GM19035 (cell line): ENCODE measurements at regions not wholly inside any gene's neighbourhood (a gene's known extent, or its start where the extent isn't known, plus 50 kb on each side); places are given as distances from the start of the nearest gene placed in this dataset.
"Not testable (repeated sequence)": the region's sequence is repeated elsewhere in the genome, so short reads cannot be mapped to it uniquely, and the experiment has no call there.

Source experiments
- ATAC-seq: cut with Tn5 transposase; IDR thresholded peaks from one replicate; pipeline ENCODE4 v1.9.1; 2021; ENCODE audit not compliant: unreplicated experiment

DNA sequence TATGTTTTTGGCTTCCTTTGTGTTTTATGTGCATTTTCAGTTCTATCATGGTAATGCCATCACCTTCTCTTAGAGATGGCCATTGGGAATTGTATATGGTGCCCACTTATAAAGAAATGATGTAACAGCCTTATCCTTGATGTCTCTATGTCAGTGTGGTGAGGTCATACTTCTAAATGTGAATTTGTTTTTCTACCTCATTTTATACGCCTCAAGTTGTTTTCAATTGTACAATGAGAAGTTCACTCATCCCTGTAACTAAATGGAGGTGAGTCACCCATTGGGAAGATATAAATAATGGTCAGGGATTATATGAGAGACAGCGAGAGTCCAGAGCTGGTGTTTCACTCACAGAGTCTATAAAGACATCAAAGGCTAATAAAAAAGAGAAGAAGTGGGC lies 402.4 kb downstream of the AGTPBP1 start:
- ATAC-seq: no peak

DNA sequence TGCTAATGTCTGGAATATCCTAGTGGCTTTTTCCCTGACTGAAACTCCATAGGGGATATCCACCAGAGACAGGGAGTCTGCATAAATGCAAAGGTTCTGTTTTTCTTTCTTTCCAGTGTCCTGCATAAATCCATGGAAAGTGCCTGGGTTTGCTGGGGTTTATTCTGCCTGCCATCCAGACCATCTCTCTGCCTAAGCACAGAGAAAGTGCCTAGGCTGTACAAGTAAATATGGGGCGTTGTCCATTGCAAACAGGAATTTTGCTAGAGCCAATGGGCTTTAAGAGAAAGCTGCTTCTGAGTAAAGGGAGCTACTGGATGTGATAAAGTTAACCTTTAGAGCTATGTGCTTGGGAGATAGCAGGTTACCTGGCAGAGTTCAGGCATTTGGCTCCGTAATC lies 407.5 kb downstream of the AGTPBP1 start:
- no peak for ATAC-seq

DNA sequence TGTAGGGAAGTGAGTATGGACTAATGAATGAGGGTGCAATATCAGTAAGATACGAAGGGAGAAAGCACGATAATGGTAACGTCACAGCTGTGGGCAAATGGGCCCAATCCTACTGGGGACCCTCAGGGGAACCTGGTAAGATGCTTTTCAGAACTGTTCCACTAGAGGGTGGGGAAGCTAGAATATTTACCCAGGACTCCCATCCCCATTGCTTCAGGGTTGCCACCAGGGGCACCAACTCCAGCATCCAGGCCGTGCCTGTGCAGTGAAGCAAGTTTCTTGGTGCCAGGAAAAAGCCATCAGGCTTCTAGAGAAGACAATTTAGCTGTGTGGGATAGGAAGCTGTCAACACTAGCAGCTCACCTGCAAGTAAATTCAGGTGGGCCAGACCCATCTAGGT lies 409.3 kb downstream of the AGTPBP1 start:
- ATAC-seq: no peak

DNA sequence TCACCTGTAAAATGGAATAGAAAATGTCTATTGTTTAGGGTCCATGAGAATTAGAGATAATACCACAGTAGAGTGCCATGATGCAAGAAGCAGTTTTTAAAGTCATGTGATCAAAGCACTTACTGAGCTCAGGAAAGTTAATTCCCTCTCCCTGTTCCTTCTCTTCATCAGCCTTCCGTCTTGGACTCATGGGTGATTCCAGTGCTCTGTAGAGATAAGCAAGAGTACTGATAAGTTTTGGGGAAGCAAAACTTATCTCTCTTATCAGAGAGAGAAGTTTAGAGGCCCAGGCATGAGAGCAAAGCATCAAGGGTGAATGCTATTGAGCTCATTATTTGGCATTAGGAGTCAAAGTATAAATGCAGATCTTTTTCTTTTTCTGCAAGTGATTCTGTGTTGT lies 410.1 kb downstream of the AGTPBP1 start:
- no peak for ATAC-seq

DNA sequence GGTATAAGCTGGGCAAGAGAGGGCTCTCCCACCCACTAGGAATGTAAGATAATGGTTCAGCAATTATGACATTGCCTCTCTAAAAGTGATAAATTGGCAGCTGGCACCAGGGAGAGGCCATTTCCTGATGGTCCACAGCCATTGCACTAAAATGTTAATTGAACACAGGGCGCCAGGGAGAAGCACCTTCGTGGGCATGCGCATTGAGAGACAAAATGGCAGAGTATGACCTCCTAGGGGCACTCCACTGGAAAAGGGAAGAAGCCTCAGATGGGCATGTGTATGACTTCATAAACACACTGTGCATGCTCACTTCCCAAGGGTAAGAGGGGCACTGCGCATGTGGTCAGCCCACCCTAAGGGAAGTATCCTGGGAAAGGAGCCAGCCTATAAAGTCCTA lies 419.2 kb downstream of the AGTPBP1 start:
- ATAC-seq: no peak

DNA sequence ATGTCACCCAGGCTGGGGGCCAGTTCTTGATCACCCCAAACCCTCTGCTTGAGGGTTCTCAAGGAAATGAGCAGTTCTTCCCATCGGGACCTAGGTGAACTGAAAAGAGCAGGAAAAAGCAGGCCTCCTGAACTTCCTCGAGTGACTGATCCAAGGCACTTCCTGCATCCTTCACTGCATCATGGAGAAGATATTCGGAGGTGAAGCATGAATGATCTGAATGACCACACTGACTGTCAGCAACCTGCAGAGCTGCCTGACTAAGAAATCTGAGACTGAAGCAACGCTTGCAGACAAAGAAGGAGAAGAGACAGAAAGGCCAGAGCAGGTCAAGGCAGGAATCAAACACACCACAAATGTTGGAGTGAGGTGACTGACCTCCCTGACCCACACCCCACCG lies 420.2 kb downstream of the AGTPBP1 start:
- no peak for ATAC-seq

DNA sequence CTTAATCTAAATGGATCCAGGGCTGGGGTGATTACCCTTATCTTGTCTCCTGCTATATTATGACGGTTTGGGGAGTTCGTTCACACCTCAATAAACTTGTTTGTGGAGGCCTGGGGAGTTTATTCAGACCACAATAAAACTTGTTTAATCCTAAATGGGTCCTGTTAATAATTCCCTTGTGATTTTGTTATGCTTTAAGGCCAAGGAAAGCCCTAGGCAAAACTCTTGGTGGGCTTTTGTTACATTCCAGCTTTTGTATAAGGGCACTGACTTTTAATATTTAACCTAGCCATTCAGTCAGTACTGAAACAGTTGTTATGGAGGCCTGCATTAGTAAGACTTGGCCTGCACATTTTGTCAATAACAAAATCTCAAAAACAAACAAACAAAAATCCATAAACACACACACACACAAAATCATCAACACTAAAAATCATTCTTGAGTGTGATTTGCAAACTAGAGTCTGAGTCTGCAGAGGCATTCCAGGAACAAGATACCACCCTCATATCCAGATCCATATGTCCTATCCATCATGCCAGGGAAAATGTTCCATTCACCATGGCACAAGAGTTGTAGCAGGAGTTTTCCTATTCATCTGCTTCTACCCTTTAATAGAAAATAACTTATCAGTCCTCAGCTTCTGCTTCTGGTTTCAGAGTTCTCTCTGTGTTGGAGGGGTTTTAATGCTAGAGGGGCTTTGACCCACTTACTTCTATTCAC lies 421.7 kb downstream of the AGTPBP1 start:
- no peak for ATAC-seq

DNA sequence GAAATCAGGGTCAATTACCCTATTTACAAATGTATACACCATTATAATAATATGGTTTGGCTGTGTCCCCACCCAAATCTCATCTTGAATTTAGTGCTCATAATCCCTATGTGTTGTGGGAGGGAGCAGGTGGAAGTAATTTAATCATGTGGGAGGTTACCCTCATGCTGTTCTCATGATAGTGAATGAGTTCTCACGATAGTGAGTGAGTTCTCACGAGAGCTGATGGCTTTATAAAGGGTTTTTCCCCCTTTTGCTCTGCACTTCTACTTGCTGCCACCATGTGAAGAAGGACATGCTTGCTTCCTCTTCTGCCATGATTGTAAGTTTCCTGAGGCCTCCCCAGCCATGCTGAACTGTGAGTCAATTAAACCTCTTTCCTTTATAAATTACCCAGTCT lies 426.2 kb downstream of the AGTPBP1 start:
- not testable (repeated sequence) for ATAC-seq

DNA sequence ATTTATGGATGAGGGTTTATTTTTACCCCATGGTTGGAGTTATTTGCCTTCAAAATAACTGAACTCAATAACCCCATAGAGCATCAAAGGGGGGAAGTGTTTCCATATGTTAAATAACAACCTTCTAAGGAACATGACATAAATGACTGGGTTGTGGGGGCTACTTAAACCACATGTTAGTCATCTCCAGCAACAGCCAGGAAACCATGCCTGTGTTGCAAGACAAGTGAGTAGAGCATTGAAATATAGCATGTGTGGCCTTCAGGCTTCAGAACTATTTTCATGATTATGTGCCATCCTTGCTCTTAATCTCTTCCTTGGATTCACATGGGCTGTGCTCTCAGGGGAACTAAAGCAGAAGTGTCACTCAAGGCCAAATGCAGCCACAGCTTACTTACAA lies 431.2 kb downstream of the AGTPBP1 start:
- no peak for ATAC-seq

DNA sequence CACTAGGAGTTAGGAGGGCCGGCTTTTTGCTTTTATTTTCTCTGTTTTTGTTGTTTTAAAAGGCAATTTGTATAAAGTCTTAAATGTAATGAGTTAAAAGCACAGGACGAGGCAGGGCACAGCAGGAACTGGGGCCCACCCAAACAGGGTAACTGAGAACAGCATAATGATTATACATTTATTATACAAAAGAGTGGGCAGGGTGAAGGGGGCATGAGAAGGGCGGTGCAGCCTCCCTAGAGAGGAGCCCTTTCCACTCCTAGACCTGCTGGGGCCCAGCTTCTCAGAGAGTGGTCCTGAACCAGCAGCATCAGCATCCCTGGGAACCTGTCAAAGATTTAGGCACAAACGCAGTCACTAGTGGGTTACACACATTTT lies 438.0 kb downstream of the AGTPBP1 start:
- no peak for ATAC-seq

DNA sequence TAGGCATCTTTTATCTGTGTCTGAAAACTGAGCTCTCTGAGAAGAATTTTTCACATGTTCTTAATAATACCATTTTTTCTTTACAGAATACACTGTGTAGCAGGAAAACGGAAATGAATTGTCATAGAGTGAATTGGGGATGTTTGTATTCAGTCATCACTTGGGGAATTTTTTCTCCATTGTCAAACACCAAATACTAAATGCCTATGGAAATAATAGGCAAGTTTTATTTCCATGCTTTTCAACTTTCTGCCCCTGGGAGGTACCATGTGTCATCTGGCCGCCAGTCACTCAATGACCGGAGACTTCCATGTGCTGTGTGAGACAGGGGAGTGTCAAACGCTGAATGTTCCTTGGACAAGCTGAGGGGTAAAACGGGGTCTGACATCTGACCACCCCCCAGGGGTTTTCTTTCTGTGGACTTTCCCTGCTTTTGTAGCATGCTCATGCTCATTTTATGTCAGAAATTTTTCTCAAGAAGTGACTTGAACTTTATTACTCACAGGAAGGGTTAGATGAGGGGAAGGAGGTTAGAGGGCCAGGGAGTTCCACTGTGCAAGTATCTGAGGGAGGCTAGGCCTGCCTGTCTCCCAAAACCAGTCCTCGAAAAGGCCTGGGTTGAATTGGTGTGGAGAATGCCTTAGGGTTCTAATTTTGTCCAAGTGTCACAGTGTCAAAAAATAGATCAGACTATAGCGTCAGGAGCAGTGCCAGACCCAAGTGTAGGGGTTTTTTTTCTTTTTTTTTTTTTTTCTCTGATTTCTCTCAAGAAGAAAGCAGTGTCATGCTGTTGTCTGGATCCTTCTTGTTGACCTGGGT lies 438.6 kb downstream of the AGTPBP1 start:
- no peak for ATAC-seq

DNA sequence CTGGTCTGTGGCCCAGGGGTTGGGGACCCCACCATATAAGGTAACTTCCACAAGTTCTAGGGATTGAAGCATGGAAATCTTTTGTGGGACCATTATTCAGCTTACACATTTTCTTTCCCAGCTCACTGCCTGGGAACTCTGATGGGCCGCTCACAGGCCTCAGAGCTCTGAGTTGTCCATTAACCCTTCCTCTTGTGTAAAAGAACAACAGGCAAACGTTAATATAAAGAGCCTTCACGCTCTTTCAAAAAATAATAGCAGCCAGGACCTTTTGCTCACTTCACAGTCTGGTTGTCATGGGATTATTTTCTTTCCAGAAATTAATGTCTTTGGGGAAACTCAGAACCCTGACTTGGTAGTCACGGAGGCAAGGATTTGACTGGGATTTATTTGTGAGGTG lies 443.3 kb downstream of the AGTPBP1 start:
- no peak for ATAC-seq

DNA sequence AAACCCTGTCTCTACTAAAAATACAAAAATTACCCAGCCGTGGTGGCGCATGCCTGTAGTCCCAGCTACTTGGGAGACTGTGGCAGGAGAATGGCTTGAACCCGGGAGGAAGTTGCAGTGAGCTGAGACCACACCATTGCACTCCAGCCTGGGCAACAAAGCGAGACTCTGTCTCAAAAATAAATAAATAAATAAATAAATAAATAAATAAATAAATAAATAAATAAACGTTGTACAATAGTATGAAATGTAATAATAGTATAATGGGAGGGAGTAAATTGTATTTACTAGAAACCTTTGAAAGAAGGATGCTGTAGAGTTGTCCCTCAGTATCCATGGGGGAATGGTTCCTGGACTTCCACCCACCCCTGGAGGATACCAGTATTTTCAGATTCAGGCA lies 446.5 kb downstream of the AGTPBP1 start:
- ATAC-seq: not testable (repeated sequence)

DNA sequence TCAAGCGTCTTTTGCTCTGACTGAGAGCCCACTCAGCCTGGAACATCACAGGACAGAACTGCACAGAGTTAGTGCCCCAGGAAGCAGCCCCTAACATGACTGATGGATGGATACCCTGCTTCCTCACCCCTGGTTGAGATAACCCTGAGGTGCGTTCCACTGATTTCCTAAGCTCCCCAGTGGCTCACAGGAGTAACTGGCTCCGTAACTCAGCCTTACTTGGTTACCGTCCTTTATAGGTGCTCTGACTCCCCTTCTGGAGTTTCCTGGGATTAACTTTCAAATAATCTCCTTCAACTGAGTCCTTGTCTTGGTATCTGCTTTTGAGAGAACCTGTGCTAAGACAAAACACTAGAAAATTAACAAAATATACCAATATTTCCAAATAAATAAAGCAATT lies 449.5 kb downstream of the AGTPBP1 start:
- no peak for ATAC-seq

DNA sequence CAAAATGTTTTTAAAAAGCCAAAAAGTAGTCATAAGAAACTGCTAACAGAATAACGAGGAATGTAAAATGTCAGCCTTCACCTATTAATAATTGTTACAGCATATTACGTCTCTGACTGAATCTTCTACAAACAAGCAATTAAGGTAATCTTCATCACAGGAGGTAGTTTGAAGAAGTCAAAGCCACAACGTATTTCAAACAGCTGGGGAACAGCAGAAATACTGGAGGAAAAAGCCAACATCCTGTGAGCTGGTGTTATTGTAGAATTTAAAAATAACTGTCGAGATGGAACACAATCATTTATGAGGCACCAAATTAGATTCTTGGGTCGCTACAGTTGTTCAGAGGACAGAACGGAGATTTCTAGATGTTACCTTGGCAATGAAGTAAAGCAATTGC lies 450.5 kb downstream of the AGTPBP1 start:
- no peak for ATAC-seq

DNA sequence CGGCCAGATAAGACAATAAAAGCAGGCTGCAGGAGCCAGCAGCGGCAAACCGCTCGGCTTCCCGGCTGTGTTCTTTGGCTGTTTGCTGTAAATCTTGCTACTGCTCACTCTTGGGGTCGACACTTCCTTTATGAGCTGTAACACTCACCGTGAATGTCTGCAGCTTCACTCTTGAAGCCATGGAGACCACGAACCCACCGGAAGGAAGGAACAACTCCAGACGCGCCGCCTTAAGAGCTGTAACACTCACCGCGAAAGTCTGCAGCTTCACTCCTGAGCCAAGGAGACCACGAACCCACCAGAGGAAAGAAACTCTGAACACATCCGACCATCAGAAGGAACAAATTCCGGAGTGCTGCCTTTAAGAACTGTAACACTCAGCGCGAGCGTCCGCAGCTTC lies 451.7 kb downstream of the AGTPBP1 start:
- ATAC-seq: no peak

DNA sequence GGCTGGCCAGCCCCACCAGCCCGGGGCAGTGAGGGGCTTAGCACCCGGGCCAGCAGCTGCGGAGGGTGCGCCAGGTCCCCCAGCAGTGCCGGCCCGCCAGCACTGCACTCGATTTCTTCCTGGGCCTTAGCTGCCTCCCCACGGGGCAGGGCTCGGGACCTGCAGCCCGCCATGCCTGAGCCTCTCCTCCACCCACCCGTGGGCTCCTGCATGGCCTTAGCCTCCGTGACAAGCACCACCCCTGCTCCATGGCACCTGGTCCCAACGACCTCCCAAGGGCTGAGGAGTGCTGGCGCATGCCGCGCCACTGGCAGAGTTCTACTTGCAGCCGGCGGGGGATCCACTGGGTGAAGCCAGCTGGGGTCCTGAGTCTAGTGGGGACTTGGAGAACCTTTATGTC lies 452.6 kb downstream of the AGTPBP1 start:
- no peak for ATAC-seq

DNA sequence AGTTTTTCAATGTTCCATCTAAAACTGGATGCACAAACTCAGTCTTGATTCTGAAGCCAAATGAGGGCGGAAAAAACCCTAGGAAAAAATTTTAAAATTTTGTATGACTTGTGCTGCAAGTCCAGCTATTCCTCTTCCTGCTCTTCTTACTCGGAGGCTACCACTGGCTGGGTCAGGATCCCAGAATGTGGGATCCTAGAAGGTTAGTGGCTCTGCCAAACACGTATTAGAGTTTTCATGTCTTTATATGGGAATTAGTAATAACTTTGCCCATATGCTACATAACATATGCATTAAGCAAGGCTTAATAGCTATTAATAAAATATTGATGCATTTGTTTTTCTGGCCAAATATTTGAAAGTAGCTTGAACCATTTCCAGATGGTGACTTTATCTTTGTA lies 458.3 kb downstream of the AGTPBP1 start:
- ATAC-seq: no peak

DNA sequence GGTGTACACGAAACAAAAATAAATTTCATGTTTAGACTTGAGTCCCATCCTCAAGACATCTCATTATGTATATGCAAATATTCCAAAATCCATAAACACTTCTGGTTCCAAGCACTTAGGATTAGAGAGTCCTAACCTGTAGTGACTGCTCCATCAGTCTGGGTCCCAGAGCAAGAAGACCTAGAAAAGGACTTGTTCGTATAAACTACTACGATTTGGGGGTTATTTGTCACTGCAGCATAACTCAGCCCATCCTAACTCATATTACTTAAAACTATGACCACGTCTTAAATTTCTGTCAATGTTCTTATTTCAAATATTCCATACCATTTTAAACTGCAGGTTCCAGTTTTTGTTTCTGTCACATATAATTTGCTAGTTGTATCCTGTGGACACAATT lies 463.0 kb downstream of the AGTPBP1 start:
- no peak for ATAC-seq

DNA sequence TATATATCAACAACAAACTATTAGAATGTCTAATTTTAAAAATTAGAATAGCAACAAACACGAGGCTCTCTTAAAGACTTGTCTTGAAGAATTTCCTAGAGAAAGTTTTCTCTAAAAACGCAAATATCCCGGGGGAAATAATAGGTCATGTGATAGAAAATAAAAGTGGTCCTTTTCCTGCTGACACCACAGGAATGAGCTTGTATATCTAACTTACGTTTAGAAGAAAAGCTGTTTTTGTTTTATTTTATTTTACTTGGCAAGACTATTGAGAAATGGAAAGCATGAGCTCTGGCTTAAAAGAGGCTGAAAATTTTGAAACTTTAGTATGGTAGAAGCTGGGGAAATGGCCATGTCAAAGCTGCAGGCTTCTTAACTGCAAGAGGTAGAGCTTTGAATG lies 465.0 kb downstream of the AGTPBP1 start:
- ATAC-seq: no peak

DNA sequence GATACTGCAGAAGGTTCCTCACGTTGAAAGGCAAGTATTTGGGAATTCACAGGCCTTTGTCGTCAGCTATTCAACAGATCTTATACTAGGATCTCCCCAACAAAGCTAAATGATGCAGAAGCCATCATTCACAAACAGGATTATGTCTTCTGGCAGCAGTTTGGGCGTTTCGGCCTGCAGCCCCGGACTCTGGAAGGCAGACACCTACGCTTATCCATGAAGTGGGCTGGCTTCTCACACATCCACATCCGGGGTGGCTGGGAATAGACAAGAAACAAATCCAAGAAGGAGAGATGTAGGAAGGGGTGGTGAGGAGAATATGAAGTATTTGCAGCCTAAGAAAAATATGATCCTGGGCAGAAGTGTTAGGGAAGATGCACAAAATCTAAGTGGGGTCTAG lies 471.9 kb downstream of the AGTPBP1 start:
- no peak for ATAC-seq

DNA sequence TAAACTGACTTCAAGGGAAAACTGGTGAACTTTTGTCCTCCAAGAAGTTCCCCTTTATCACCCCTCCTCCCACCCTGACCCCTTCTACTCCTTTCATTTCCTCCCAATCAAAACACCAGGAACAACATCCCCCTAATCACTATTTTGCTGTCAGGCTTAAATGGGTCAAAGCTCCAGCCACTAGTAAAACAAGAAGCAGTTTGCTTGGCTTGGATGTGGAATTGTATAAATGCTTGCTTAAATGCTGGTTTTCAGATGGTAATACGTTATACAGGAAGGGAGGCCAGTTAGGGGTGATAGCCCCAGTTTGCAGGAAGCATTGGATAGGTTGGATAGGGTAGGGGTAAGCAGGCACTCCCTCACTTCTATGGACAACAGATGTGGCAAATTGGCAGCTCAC lies 473.6 kb downstream of the AGTPBP1 start:
- ATAC-seq: no peak

DNA sequence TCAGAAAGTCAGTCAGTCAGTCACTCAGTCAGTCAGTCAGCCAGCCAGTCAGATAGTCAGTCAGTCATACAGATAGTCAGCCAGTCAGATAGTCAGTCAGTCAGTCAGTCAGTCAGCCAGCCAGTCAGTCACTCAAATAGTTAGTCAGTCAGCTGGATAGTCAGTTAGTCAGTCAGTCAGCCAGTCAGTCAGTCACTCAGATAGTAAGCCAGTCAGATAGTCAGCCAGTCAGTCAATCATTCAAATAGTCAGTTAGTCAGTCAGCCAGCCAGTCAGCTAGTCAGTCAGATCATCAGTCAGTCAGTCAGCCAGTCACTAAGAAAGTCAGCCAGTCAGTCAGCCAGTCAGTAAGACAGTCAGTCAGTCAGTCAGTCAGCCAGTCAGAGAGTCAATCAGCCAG lies 477.1 kb downstream of the AGTPBP1 start:
- no peak for ATAC-seq
